NCI-H2171 (cell line): ENCODE measurements at regions not wholly inside any gene's neighbourhood (a gene's known extent, or its start where the extent isn't known, plus 50 kb on each side); places are given as distances from the start of the nearest gene placed in this dataset.
A peak's percentile ranks its signal among the peaks of the same experiment; 100 is the strongest.

Experiments used
- DNase-seq: peaks from one replicate; lab custom pipeline; 2025; lab: John Stamatoyannopoulos, UW

DNA sequence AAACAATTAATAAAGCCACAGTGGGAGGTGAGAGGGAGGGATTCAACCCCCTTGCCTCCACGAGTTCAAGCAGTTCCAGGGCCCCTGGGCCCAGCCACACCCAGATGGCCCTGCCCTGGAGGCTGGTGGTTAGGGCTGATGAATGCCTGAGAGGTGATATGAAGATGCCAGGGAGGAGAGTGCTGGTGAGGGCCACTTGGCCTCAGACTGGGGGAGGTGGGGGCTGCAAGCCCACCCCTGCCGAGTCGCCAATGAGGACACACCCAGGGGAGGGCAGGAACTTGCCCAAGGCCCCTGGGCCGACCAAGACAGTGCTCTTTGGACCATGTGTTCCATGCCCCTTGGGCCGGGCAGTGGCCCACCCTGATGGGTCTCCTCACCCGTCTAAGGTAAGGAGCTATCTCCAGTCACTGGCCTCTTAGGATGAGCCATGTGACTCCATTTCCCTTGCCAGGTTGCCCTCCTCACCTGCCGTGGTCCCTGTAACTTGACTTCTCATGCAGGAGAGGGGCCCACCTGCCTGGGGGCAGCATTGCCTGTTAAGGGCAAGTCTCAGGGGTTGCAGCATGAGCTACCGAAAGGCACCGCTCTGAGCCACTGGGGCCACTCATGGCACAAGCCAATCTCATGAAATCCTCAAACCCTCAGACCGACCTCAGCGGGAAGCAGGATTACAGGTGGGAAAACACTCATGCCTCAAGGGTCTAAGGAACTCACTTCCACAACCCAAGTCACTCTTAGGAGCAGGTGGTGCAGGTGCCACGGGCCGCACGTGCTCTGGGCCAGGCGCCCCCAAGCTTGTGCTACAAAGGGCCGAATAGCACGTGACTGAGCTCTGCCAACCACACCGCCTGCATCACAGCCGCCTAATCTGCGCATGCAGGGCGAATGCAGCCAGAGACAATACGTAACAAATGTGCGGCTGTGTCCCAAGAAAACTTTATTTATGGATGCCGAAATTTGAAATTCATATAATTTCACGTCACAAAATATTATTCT, 147.4 kb upstream of the MLN start:
- peak; percentile 71 for DNase-seq

DNA sequence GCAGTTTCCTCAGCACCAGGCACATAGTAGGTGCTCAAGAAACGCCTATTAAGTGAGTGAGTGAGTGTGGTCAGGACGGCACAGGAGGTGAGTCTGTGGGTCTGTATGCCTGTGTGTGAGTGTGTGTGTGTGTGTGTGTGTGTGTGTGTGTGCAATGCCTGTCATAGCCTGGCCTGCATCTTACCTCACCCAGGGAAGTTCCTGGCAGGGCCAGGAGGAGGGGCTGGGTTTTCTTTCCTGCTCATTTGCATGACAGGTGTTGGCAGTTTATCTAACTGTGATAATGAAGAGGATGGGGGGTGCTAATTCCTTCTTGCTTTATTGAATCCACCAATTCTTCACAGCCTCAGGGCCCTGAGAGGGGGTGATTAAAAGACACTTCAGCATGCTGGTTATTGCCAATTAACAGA, 146.7 kb upstream of the MLN start:
- DNase-seq, result peak; percentile 81

DNA sequence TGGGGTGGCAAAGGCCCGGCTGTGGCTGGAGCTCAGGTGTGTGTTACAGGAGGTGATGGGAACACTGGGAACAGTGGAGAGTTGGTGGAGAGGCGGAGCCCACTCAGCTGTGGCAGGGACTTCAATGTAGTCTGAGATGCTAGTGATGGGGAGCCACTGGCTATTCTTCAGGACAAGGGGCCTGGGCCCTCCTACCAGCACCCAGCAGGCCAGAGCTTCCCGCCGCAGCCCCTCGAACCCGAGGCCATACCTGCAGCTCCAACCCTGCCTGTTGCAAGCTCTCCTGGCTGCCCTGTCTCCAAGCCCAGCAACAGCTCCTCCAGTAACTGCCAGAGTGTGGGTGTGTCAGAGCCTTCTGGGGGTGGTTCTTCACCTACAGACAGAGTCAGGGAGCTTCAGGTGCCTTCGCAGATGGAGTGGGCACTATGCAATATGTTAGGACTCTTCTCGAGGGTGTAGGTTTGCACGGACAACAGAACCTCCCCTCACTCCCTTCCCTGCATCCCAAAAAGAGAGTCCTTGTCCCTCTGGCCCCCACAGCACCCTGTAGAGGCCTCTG, 146.2 kb upstream of the MLN start:
- peak; percentile 11 for DNase-seq

DNA sequence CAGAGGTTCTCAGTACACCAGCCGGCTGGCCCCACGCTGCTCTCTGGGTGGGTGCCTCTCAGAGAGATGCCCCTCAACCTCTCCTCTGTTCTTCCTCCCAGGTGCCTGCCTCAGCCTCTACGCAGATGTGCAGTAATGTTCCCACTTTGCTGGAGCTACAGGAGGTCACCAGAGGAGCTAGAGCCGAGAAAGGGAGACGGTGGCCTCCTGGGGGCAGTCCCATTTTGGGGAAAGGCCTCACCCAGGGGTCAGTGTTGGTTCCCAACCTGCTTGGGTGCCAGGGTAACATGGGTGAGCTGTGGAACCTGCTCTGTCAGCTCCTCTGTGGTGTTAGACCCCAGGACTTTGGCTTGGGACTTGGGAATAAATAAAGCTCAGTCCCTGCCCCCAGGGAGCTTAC, 145.3 kb upstream of the MLN start:
- DNase-seq, result no peak

DNA sequence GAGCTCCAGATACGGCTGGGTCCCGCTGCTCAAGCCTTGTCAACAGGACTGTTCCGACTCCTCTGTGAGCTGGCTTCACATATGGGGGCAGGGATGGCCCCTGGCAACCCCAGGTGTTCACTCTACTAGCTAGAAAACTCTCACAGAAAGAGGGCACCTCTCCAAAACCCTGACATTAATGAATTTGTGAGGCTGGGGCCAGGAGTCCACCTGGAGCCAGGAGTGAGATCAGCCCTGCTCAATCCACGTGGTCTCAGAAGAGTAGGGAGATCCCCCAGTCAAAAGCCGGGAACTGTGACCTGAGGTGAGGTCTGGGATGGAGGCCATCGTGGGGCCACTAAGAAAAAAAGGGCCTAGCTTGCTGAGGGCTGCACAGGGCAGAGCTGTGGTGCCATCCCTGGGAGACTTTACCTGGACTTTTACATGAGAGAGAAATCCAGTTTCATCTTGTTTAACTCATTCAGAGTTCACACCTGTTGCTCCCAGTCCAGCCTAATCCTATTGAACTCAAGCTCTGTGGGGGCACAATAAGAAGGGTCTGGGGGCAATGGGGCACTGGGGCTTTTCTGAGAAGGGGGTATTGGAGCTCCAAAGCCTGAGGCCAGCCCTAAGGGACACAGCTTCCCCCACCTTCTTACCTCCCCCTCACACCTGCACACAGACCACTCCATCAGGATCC, 144.3 kb upstream of the MLN start:
- DNase-seq, result no peak

DNA sequence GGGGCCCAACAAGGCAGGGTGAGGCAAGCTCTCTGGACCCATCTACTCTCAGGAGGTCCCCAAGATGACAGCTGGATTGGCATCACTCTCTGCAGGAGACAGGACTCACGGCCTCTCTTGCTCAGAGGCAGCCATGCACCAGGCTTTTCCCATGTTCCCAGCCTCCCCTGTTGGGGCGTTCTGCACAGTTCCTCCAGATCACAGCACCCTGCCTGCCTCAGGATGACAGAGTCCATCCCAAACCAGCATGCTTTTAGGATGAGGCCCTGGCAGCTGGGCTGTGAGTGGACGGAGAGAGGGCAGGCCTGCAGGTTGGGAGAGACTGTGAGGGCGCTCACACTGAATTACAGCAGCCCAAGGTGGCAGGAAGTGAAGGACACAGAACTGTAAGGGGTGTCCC, 143.2 kb upstream of the MLN start:
- DNase-seq, result no peak

DNA sequence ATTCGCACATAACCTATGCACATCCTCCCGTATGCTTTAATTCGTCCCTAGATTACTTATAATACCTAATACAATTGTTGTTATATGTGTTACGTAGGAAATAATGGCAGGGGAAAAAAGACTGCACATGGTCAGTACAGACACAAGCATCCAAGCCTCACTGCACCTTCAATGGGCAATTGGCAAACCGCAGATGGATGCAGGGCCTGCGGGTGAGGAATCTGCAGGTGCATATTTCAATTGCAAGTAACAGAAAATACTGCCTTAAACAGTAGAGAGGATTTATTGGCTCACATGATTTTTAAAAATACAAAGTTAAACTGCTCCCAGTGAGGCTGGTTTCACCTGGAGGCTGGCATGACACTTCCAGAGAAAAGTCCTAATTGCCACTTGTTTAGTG, 142.1 kb upstream of the MLN start:
- DNase-seq, result no peak

DNA sequence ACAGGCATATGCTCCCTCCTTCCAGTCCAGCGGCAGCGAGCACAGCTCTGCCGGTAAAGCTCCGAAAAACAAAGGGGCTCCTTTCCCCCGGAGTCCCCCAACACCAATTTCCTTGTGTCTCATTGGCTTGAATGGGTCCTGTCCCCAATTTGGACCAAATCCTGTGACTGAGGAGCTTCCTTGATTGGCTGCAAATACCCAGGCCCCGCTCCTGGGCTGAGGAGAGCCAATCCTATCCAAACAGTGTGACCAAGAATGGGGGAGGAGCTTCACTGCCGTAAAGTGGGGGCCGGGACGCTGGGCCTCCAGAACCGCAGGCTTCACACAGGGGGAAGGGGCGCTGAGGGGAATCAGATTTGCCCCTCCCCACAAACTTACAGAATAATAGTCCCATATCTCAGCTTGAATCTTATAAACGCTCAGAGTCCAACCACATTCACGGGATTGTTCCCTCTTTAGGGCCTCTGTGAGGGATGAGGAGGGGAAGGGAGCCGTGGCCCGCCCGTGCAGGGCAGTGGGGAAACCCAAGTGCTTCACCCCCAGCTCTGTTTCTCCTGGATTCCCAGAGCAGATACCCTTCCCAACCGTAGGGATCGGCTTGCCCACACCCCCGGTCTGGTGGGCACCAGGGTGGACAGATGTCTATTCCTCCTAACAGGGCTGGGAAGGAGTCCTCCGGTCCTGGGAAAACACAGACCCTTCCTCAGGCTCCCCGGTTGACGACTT, 141.0 kb upstream of the MLN start:
- no peak for DNase-seq

DNA sequence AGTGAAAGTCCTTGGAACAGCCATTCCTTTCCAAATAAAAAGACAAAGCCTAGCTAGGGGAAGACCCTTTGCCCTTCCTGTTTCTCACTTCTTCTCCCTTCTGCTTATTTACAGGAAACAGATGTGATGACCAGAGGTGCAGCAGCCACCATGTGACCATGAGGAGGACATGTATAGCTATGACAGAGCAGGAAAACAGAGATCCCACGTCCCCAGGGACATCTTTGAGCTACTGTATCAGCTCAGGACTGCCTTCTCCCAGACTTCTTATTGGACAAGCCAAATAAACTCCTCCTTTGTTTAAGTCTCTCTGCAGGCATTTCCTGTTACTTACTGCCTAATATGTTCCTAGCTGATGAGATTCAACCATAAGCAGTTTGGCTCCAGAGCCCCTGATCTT, 133.1 kb upstream of the MLN start:
- no peak for DNase-seq

DNA sequence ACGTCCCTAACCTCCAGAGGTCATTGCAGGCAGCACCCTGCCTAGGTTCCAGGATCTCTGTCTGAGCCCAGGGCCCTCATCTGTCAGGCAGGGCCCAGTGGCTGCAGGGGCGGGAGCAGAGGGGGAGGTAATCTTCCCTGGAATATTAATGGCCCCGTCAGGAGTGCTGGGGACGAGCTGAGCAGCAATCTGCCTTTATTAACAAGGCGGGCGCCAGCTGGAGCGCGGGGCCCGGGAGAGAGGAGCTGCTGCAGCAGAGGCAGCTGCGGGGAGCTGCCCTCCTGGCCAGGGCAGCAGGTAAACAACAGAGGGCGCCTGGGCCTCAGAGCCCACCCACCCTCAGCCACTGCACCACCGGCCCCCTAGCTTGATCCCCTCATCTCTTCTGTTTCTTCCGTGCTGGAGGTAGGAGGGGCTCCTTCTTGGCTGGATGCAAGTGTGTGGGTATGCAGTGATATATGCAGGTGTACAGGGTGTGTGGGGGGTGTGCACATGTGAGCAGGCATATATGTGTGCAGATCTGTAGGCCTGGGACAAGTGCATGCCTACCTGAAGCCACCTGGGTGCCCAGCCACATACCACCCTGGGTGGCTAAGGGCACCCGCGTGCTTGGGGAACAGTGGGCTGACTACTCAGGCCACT, 131.8 kb upstream of the MLN start:
- peak; percentile 79 for DNase-seq

DNA sequence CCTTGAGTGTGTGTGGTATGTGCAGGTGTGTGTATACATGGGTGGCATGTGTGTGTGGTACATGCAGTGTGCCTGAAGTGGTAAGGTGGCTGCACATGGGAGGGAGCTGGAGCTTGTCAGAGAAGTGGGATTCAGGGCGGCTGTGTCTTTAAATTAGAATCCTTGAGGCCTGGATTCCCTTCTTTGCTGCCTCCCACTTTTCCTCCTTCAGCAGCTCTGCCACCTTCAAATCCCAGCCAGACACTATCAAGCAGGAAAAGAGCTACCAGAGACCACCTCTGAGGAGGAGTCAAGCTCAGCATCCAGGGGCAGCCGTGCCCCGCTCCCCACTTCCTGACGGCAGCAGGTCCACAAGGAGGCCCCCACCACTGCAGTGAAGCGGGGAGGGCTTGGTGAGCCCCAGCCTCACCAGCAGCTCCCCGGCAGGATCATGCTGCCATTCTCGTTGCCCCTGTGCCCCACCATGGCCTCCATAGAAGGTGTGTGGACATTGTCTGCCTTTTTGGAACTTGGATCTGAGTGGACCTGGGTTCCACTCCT, 131.0 kb upstream of the MLN start:
- DNase-seq, result no peak

DNA sequence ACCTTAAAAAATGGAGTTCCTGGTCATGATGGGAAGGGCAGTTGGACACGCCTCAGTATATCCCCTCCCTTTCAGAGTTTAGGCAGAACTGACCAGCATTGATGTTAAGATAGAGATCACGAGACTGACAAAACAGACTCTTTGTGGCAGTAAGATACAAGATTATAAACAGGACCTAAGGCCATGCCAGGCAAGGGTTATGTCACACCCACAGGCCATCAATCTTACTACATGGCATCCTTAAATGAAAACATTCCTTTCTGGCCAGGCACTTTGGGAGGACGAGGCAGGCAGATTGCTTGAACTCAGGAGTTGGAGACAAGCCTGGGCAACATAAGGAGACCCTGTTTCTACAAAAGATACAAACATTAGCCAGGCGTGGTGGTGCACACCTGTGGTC, 129.3 kb upstream of the MLN start:
- no peak for DNase-seq

DNA sequence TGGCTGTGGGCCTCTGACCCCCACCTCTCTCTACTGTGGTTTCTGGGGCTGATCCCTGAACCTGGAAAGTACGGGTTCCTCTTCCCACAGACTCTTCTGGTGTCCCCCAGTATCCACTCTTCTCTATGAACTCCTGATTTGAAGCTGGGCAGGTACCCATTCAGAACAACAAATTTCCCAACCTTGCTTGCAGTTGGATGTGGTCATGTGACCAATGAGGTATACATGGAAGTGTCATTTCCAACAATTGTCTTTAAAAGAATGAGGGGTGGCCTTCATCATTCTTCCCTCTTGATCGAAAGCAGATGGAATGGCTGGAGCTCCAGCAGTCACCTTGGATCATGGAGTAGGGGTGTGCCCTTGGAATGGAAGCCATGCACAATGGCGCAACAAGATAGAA, 128.0 kb upstream of the MLN start:
- DNase-seq, result no peak

DNA sequence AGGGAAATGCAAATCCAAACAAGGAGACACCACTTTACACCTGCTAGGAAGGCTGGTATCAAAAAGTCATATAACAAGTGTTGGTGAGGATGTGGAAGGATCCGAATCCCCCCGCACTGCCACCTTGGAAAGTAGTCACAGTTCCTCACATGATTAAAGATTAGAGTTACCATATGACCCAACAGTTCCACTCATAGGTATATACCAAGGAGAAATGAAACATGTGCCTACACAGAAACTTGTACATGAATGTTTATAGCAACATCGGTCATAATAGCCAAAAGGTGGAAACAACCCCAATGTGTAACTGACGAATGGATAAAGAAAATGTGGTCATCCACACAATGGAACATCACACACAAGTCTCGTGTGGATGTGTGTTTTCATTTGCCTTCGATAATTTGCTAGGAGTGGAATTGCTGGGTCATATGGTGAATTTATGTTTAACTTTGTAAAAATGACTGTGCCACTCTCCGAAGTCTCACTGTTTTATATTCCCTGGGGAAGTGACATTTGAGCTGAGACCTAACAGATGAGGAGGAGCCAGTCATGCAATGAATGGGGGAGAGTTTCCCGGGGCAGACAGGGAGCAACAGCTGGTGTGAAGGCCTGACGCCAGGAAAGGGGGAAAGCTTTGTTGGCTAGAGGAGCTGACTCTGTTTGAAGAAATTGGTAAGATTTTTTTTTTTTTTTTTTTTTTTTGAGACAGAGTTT, 125.9 kb upstream of the MLN start:
- DNase-seq, result peak; percentile 96

DNA sequence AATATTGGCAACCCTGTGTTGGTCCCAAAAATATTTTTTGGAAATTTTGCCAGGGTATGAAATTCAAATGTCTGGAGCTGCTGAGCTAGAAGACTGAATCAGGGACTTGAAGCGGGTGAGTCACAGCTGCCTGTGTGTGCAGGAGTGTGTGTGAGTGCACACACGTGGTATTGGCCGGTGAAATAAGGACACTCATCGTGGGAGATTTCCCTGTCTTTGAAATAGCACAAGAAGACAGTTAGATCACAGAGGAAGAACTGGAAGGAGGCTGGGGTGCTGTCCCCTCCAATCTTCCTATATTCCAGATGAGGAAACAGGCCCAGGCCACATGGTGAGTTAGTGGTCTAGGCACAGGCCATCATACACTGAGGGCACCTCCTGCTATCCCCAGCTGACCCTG, 123.8 kb upstream of the MLN start:
- no peak for DNase-seq

DNA sequence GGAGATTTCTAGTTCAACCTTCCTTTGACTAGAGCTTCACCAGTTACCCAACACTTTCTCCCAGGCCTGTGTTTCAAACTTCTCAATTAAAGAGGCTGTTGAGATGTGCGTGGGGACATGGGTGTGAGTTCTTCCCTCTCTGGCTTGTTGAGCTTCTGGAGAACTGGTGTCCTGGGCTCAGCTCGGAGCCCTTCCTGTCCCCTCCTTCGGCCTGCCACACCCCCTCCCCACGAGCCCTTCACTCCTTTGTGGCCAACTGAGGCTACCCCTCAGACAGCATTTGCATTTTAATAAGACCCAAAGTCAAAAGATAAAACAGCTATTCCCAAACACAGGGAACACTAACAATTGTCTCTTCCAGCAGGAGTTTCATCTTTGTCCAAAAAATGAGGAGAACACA, 123.3 kb upstream of the MLN start:
- DNase-seq, result no peak

DNA sequence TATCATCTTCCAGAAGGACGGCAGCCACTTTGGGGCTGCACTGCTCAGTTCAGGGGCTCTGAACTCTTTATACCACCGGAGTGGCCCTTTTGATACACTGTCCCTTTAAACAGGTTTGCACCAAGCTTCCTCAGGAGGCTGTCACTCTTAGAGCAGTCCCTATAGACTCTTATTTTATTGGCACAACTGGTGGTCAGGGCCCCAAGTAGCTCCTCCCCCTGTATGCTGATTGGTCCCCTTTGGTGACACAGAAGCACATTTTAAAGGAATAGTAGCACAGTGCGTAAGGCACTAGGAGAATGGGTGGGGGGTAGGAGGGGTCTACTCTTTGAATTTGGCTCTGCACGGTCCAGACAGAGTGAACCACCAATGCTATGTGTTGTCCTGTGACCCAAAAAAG, 122.6 kb upstream of the MLN start:
- DNase-seq, result no peak

DNA sequence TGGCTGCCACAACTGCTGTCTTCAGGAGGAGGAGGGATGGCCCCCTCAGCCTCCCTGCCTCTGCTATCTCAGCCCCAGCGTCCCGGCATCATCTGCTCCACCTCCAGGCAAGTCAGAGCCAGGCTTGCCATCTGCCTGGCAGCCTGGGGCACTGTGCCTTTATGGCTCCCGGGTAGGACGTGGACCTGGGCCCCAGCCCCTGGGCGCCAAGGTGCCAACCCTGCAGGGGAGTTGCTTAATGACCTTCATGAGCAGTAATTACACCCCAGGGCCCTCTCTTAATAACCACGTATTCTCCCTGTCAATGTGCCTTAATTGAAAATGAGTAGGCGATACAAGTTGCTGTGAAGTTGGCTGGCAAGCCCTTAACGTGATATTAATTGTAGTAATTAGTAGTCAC, 122.1 kb upstream of the MLN start:
- DNase-seq, result peak; percentile 71

DNA sequence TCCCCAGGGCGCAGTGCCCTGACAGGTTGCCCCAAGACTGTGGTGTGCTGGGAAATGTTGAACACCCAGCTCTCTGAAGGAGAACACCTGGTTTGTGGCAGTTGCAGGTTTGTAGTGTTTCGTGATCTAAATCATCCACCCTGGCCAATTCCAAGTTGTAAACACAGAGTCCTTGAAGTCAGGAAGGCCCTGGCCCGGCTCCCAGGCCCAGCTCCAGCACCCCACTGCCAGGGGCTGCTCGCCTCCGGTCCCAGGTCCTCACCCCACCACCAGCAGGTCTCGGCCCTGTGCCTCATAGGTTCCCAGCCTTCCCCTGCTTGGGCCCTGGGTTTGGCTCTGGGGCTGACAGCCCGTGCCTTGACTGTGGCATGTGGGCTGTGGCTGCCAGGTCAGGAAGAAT, 121.4 kb upstream of the MLN start:
- DNase-seq, result no peak

DNA sequence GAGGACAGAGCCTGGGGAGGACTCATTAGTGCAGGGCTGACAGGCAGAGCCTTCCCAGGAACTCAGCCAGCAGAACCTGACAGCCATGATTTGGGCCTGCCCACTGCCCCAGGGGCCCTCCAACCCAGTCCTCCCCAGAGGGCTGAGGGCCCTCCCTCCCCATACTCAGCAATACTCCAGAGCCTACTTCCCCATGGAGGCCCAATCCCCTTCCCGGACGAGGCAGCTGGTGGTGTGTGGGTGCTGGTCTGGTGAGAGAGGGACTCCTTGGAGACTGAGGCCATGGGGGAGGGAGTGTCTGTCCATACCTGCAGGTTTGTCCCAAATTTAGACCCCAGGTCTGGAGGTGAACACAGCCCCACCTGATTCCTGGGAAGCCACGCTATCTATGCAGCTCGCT, 120.9 kb upstream of the MLN start:
- DNase-seq, result no peak
